Neural cell (in vitro differentiated cells): ENCODE measurements at regions not wholly inside any gene's neighbourhood (a gene's known extent, or its start where the extent isn't known, plus 50 kb on each side); places are given as distances from the start of the nearest gene placed in this dataset.

Experiments used
- H2AFZ ChIP-seq: fragments of 200-600, 300-800 bp; sonication (generic), shearing (Covaris generic); 2 replicates; pipeline ENCODE4 v1.6.0; 2014; ENCODE audit warnings: low read depth, mild to moderate bottlenecking, antibody characterized with exemption, low read length, moderate library complexity
- H3F3A ChIP-seq: fragments of 200-600 bp; shearing (Covaris generic); 2 replicates; pipeline ENCODE4 v1.6.1; 2016; ENCODE audit warnings: mild to moderate bottlenecking, moderate library complexity, mixed read lengths, antibody characterized with exemption, low read length; ENCODE audit not compliant: insufficient read depth, poor library complexity, severe bottlenecking
- H3K27ac ChIP-seq: fragments of 200-600, 300-800 bp; sonication (generic), shearing (Covaris generic); 2 replicates; pipeline ENCODE4 v1.5.1; 2014; ENCODE audit warnings: mild to moderate bottlenecking, low read length, moderate library complexity
- H3K27me3 ChIP-seq: fragments of 300-800, 200-600 bp; sonication (generic), shearing (Covaris generic); 2 replicates; pipeline ENCODE4 v1.6.0; 2014; ENCODE audit warnings: mild to moderate bottlenecking, low read depth, low read length, moderate library complexity; ENCODE audit not compliant: insufficient read depth
- H3K36me3 ChIP-seq: fragments of 300-800, 200-600 bp; sonication (generic), shearing (Covaris generic); 2 replicates; pipeline ENCODE4 v1.5.1; 2014; ENCODE audit warnings: mild to moderate bottlenecking, antibody characterized with exemption, low read length, moderate library complexity; ENCODE audit not compliant: insufficient read depth
- H3K4me2 ChIP-seq: fragments of 300-800, 200-600 bp; sonication (generic), shearing (Covaris generic); 2 replicates; pipeline ENCODE4 v1.6.0; 2014; ENCODE audit warnings: mild to moderate bottlenecking, low read length
- H3K4me3 ChIP-seq: fragments of 300-800, 200-600 bp; sonication (generic), shearing (Covaris generic); 2 replicates; pipeline ENCODE4 v1.5.1; 2014; ENCODE audit warnings: mild to moderate bottlenecking, low read length, moderate library complexity
- H3K79me2 ChIP-seq: fragments of 200-600 bp; shearing (Covaris generic); replicated peaks from 2 replicates; pipeline ENCODE4 v1.6.0; 2014; ENCODE audit warnings: mild to moderate bottlenecking, low read length, moderate library complexity; ENCODE audit not compliant: insufficient read depth
- H3K9ac ChIP-seq: fragments of 300-800, 200-600 bp; sonication (generic), shearing (Covaris generic); 2 replicates; pipeline ENCODE4 v1.6.1; 2016; ENCODE audit warnings: mild to moderate bottlenecking, low read length, mixed read lengths
- H3K9me2 ChIP-seq: fragments of 200-600 bp; shearing (Covaris generic); 2 replicates; pipeline ENCODE4 v1.6.1; 2016; ENCODE audit warnings: mild to moderate bottlenecking, low read length, mixed read lengths; ENCODE audit not compliant: insufficient read depth
- H3K9me3 ChIP-seq: fragments of 200-600, 300-800 bp; sonication (generic), shearing (Covaris generic); 2 replicates; pipeline ENCODE4 v1.6.1; 2016; ENCODE audit warnings: mild to moderate bottlenecking, mixed run types, low read length, moderate library complexity, mixed read lengths
- H4K20me1 ChIP-seq: fragments of 200-600 bp; shearing (Covaris generic); 2 replicates; pipeline ENCODE4 v1.6.1; 2016; ENCODE audit warnings: mild to moderate bottlenecking, mixed run types; ENCODE audit not compliant: insufficient read depth
- EP300 ChIP-seq: fragments of 450-650 bp; conservative IDR thresholded peaks from 2 replicates; pipeline ENCODE4 v1.6.1; 2014; ENCODE audit warnings: antibody characterized with exemption, mild to moderate bottlenecking, moderate library complexity; ENCODE audit not compliant: poor library complexity, severe bottlenecking
- EZH2 ChIP-seq: fragments of 200-600, 300-800 bp; shearing (Covaris generic), sonication (generic); IDR thresholded peaks from 2 replicates; pipeline ENCODE4 v1.6.1; 2014; ENCODE audit warnings: antibody characterized with exemption, low read length, borderline replicate concordance, mild to moderate bottlenecking; ENCODE audit not compliant: insufficient read depth, poor library complexity, severe bottlenecking
- MXI1 ChIP-seq: fragments of 450-650 bp; conservative IDR thresholded peaks from 2 replicates; pipeline ENCODE4 v1.6.1; 2014; ENCODE audit warnings: antibody characterized with exemption, mild to moderate bottlenecking; ENCODE audit not compliant: poor library complexity, severe bottlenecking
- POLR2AphosphoS5 ChIP-seq: IDR thresholded peaks from 2 replicates; pipeline ENCODE4 v1.6.1; 2012
- RAD21 ChIP-seq: fragments of 450-650 bp; conservative IDR thresholded peaks from 2 replicates; pipeline ENCODE4 v1.6.1; 2014; ENCODE audit warnings: antibody characterized with exemption, mild to moderate bottlenecking, moderate library complexity
- REST ChIP-seq: IDR thresholded peaks from 2 replicates; pipeline ENCODE4 v1.6.1; 2012; ENCODE audit warnings: borderline replicate concordance
- SMC3 ChIP-seq: fragments of 450-650 bp; conservative IDR thresholded peaks from 2 replicates; pipeline ENCODE4 v1.6.1; 2014; ENCODE audit warnings: antibody characterized with exemption, mild to moderate bottlenecking, moderate library complexity; ENCODE audit not compliant: poor library complexity
- TAF1 ChIP-seq: IDR thresholded peaks from 2 replicates; pipeline ENCODE4 v1.6.1; 2012; ENCODE audit warnings: low read depth
- TF ChIP-seq, protein P1 (sequence below): fragments of 450-650 bp; IDR thresholded peaks from 2 replicates; pipeline ENCODE4 v1.5.1; 2014; ENCODE audit warnings: antibody characterized with exemption, mild to moderate bottlenecking, moderate library complexity; ENCODE audit not compliant: poor library complexity, severe bottlenecking

DNA sequence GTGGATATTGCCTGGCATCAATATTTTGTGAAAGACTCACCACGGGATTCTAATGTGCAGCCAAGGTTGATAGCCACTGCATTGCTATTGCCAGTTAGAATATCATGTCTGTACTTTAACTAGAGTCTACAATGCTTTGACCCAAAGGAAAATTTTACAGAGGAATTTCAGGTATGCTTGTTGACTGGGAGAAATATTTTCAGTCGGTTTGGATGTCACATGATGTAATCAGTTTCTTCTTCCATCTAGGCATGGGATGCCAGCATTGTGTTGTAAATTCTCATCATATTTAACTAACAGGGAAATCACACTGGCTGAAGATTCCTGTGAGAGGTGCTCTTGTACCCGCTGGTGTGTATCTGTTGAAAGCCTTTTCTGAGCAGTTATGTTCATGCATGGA, 508.9 kb upstream of the ADAMTS9 start:
- no peak overlapping the region for H3K4me2 ChIP-seq
- H4K20me1 ChIP-seq: no peaks in the 10 kb centered on the region
- no peak overlapping the region for H3K27ac ChIP-seq
- no peaks in the 10 kb centered on the region for H3K79me2 ChIP-seq
- no peaks in the 10 kb centered on the region for H3K36me3 ChIP-seq
- no peak overlapping the region for H3K9ac ChIP-seq
- H3K9me3 ChIP-seq: no peaks in the 10 kb centered on the region
- TF ChIP-seq MXI1 (no peak), POLR2AphosphoS5 (no peak), EZH2 (no peak), TAF1 (no peak), SMC3 (no peak), EP300 (no peak), REST (no peak), RAD21 (no peak)
- TF ChIP-seq, protein P1, sequence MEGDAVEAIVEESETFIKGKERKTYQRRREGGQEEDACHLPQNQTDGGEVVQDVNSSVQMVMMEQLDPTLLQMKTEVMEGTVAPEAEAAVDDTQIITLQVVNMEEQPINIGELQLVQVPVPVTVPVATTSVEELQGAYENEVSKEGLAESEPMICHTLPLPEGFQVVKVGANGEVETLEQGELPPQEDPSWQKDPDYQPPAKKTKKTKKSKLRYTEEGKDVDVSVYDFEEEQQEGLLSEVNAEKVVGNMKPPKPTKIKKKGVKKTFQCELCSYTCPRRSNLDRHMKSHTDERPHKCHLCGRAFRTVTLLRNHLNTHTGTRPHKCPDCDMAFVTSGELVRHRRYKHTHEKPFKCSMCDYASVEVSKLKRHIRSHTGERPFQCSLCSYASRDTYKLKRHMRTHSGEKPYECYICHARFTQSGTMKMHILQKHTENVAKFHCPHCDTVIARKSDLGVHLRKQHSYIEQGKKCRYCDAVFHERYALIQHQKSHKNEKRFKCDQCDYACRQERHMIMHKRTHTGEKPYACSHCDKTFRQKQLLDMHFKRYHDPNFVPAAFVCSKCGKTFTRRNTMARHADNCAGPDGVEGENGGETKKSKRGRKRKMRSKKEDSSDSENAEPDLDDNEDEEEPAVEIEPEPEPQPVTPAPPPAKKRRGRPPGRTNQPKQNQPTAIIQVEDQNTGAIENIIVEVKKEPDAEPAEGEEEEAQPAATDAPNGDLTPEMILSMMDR: no peak
- no peaks in the 10 kb centered on the region for H3K27me3 ChIP-seq
- H3K4me3 ChIP-seq: no peak overlapping the region
- no peaks in the 10 kb centered on the region for H3K9me2 ChIP-seq
- H3F3A ChIP-seq: no peaks in the 10 kb centered on the region
- H2AFZ ChIP-seq: no peak overlapping the region

- Histone ChIP-seq H3F3A (no peaks in the 10 kb centered on the region), H3K27ac (no peak overlapping the region), H3K4me2 (no peak overlapping the region), H3K36me3 (no peaks in the 10 kb centered on the region), H3K9me2 (no peaks in the 10 kb centered on the region), H4K20me1 (no peaks in the 10 kb centered on the region), H3K9ac (no peak overlapping the region), H3K9me3 (no peaks in the 10 kb centered on the region), H3K79me2 (no peaks in the 10 kb centered on the region), H3K27me3 (no peaks in the 10 kb centered on the region), H3K4me3 (no peak overlapping the region), H2AFZ (no peak overlapping the region)
- TF ChIP-seq REST (no peak), TAF1 (no peak), POLR2AphosphoS5 (no peak), EP300 (no peak)
- TF ChIP-seq, protein P1: no peak
These were observed 507.6 kb upstream of the ADAMTS9 start for GRCh38 chr3:65195211-65196006.
